ENCODE measurements at regions not wholly inside any gene's neighbourhood (a gene's known extent, or its start where the extent isn't known, plus 50 kb on each side); places are given as distances from the start of the nearest gene placed in this dataset.

GRCh38 chr13:107387525-107387924 is 819.6 kb upstream of the ARGLU1 start:
- Histone ChIP-seq H3K4me3 (replicated peaks in 1 of 3; ENCODE audit: insufficient read depth in 1 of 3, low read depth in 1 of 3, low read length in 3 of 3) (no peak overlapping the region), H3K36me3 (ENCODE audit: control insufficient read depth in 2 of 2, extremely low read depth in 1 of 2, insufficient read depth in 2 of 2, low read length in 2 of 2) (no peaks in the 10 kb centered on the region), H3K4me2 (ENCODE audit: insufficient read depth, low read length) (no peak overlapping the region), H3K79me2 (ENCODE audit: control insufficient read depth, insufficient read depth, low read length) (no peaks in the 10 kb centered on the region), H3K27me3 (ENCODE audit: control insufficient read depth in 2 of 2, insufficient read depth in 2 of 2, low read length in 2 of 2) (no peaks in the 10 kb centered on the region), H2AFZ (ENCODE audit: low read depth, low read length) (no peak overlapping the region), H3K9me1 (replicated peaks; ENCODE audit: control insufficient read depth, extremely low read depth, insufficient read depth, low read length) (no peaks in the 10 kb centered on the region), H3K4me1 (ENCODE audit: control insufficient read depth, extremely low read depth, insufficient read depth, low read length) (no peaks in the 10 kb centered on the region), H3K9ac (replicated peaks; ENCODE audit: extremely low read depth, insufficient read depth, low read length) (no peak overlapping the region), H3K27ac (ENCODE audit: insufficient read depth, low read depth, low read length) (no peak overlapping the region), H3K9me3 (replicated peaks; ENCODE audit: control insufficient read depth, insufficient read depth, low read length) (no peaks in the 10 kb centered on the region), H4K20me1 (replicated peaks; ENCODE audit: control insufficient read depth, extremely low read depth, insufficient read depth, low read length) (no peaks in the 10 kb centered on the region)
- DNase-seq (ENCODE audit: low read depth, low spot score), result no peak
- POLR2A ChIA-PET, result no interaction called here
- dilution Hi-C loops (cut with MboI; ENCODE audit: extremely low pct_ligation_motif_present, low sequenced_read_pairs), result no loop called here
- CTCF ChIA-PET, result interaction anchor here (1.3 kb wide), 1 partner anchor 11 kb away, joined by 4 read pairs; no protein-coding TSS in a partner anchor
- no peak for FAIRE-seq
- no TSS peak for BruUV-seq (replicated peaks)
- intact Hi-C loops (cut with micrococcal nuclease), result no loop called here
- no peak for TF ChIP-seq FOS (IDR thresholded peaks at IDR 0.05; ENCODE audit: borderline replicate concordance, insufficient read depth, low read length)
- TF ChIP-seq, protein P1, sequence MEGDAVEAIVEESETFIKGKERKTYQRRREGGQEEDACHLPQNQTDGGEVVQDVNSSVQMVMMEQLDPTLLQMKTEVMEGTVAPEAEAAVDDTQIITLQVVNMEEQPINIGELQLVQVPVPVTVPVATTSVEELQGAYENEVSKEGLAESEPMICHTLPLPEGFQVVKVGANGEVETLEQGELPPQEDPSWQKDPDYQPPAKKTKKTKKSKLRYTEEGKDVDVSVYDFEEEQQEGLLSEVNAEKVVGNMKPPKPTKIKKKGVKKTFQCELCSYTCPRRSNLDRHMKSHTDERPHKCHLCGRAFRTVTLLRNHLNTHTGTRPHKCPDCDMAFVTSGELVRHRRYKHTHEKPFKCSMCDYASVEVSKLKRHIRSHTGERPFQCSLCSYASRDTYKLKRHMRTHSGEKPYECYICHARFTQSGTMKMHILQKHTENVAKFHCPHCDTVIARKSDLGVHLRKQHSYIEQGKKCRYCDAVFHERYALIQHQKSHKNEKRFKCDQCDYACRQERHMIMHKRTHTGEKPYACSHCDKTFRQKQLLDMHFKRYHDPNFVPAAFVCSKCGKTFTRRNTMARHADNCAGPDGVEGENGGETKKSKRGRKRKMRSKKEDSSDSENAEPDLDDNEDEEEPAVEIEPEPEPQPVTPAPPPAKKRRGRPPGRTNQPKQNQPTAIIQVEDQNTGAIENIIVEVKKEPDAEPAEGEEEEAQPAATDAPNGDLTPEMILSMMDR (IDR thresholded peaks at IDR 0.05; ENCODE audit: extremely low read depth in 1 of 2, insufficient read depth in 1 of 2, low read depth in 1 of 2, low read length in 2 of 2), result no peak
- no peak for TF ChIP-seq JUN (IDR thresholded peaks at IDR 0.05; ENCODE audit: borderline replicate concordance, insufficient read depth, insufficient read length, low read depth)
- no peak for TF ChIP-seq POLR2AphosphoS5 (IDR thresholded peaks at IDR 0.05; ENCODE audit: insufficient read depth, low read depth, low read length)

GRCh38 chr13:107379407-107380155 is 811.6 kb upstream of the ARGLU1 start:
- CTCF ChIA-PET, result interaction anchor here (1.0 to 1.2 kb wide), 4 partner anchors 65 to 488 kb away, joined by 3 to 4 read pairs (median 3); a partner anchor contains a TSS
- no peak overlapping the region for H3K4me3 ChIP-seq (replicated peaks in 1 of 3; ENCODE audit: insufficient read depth in 1 of 3, low read depth in 1 of 3, low read length in 3 of 3)
- dilution Hi-C loops (cut with MboI; ENCODE audit: extremely low pct_ligation_motif_present, low sequenced_read_pairs), result no loop called here
- H3K9me1 ChIP-seq (replicated peaks; ENCODE audit: control insufficient read depth, extremely low read depth, insufficient read depth, low read length), result no peaks in the 10 kb centered on the region
- FAIRE-seq, result no peak
- H3K4me2 ChIP-seq (ENCODE audit: insufficient read depth, low read length), result no peak overlapping the region
- no peak overlapping the region for H3K27ac ChIP-seq (ENCODE audit: insufficient read depth, low read depth, low read length)
- POLR2A ChIA-PET, result no interaction called here
- H2AFZ ChIP-seq (ENCODE audit: low read depth, low read length), result no peak overlapping the region
- no peaks in the 10 kb centered on the region for H3K79me2 ChIP-seq (ENCODE audit: control insufficient read depth, insufficient read depth, low read length)
- no peaks in the 10 kb centered on the region for H4K20me1 ChIP-seq (replicated peaks; ENCODE audit: control insufficient read depth, extremely low read depth, insufficient read depth, low read length)
- no peaks in the 10 kb centered on the region for H3K9me3 ChIP-seq (replicated peaks; ENCODE audit: control insufficient read depth, insufficient read depth, low read length)
- TF ChIP-seq MYC (IDR thresholded peaks at IDR 0.05; ENCODE audit: low read depth, low read length) (no peak), JUN (IDR thresholded peaks at IDR 0.05; ENCODE audit: borderline replicate concordance, insufficient read depth, insufficient read length, low read depth) (no peak), MAX (IDR thresholded peaks at IDR 0.05; ENCODE audit: insufficient read depth, insufficient read length) (no peak), POLR2AphosphoS5 (IDR thresholded peaks at IDR 0.05; ENCODE audit: insufficient read depth, low read depth, low read length) (no peak), FOS (IDR thresholded peaks at IDR 0.05; ENCODE audit: borderline replicate concordance, insufficient read depth, low read length) (no peak), EZH2 (IDR thresholded peaks at IDR 0.05; ENCODE audit: borderline replicate concordance, low read depth, low read length, severe bottlenecking) (no peak), GATA2 (IDR thresholded peaks at IDR 0.05; ENCODE audit: insufficient read depth, insufficient read length, low read depth, low read length) (no peak), POLR2A (IDR thresholded peaks at IDR 0.05; ENCODE audit: low read depth, low read length) (no peak)
- TF ChIP-seq, protein P1 (IDR thresholded peaks at IDR 0.05; ENCODE audit: extremely low read depth in 1 of 2, insufficient read depth in 1 of 2, low read depth in 1 of 2, low read length in 2 of 2), result no peak
- H3K9ac ChIP-seq (replicated peaks; ENCODE audit: extremely low read depth, insufficient read depth, low read length), result no peak overlapping the region
- no TSS peak for BruUV-seq (replicated peaks)
- H3K4me1 ChIP-seq (ENCODE audit: control insufficient read depth, extremely low read depth, insufficient read depth, low read length), result peaks cover 12% of the 10 kb centered on the region
- no peaks in the 10 kb centered on the region for H3K36me3 ChIP-seq (ENCODE audit: control insufficient read depth in 2 of 2, extremely low read depth in 1 of 2, insufficient read depth in 2 of 2, low read length in 2 of 2)
- no peaks in the 10 kb centered on the region for H3K27me3 ChIP-seq (ENCODE audit: control insufficient read depth in 2 of 2, insufficient read depth in 2 of 2, low read length in 2 of 2)
- DNase-seq (ENCODE audit: low read depth, low spot score), result no peak
- intact Hi-C loops (cut with micrococcal nuclease), result loop anchor here (2.0 kb wide), 1 partner anchor 27 kb away; no protein-coding TSS in a partner anchor
